ENCODE measurements at regions not wholly inside any gene's neighbourhood (a gene's known extent, or its start where the extent isn't known, plus 50 kb on each side); places are given as distances from the start of the nearest gene placed in this dataset.
A peak's percentile ranks its signal among the peaks of the same experiment; 100 is the strongest.

DNA sequence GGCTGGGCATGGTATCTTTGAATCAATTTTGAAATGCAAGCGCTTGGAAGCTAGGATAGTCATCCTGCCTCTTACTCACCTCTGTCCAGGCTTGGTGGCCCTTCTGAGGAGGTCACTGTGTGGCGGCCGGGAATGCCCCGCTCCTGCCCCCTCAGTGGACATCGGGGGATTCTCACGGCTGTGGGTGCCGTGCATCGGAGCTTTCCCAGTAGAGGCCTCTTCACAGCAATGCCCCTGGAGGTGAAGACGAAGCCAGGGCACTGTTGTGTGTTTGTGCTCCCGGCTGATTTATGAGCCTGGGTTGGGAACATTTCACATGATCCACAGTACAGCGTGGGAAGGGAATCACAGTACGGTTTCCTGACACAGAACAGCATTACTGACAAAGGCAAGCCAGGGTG lies 147.5 kb downstream of the NXNL2 start:
- TF ChIP-seq POLR2AphosphoS5 (IDR thresholded peaks at IDR 0.05; ENCODE audit: low read depth, low read length) (no peak), TAF1 (IDR thresholded peaks at IDR 0.05; ENCODE audit: borderline replicate concordance, low read depth, low read length) (no peak), POLR2A (IDR thresholded peaks at IDR 0.05; ENCODE audit: low read depth, low read length) (no peak)
- FAIRE-seq (no peak), DNase-seq (ENCODE audit: insufficient read length) (no peak)

DNA sequence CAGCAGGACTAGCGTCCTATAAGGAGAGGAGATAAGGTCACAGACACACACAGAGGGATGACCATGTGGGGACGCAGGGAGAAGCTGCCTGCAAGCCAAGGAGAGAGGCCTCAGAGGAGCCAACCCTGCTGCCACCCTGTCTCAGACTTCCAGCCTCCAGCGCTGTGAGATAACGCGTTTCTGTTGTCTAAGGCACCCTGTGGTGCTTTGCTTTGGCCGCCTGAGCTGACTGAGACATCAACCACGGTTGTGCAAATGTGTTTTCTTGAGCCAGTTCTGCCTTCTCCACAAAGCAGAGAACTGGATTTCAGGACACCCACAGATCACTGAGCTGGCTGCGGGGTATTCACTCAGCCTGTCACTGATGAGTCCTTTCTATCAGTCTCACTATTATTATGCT lies 149.1 kb downstream of the NXNL2 start:
- no peak for TF ChIP-seq POLR2AphosphoS5 (IDR thresholded peaks at IDR 0.05; ENCODE audit: low read depth, low read length)
- no peak for FAIRE-seq
- no peak for DNase-seq (ENCODE audit: insufficient read length)

DNA sequence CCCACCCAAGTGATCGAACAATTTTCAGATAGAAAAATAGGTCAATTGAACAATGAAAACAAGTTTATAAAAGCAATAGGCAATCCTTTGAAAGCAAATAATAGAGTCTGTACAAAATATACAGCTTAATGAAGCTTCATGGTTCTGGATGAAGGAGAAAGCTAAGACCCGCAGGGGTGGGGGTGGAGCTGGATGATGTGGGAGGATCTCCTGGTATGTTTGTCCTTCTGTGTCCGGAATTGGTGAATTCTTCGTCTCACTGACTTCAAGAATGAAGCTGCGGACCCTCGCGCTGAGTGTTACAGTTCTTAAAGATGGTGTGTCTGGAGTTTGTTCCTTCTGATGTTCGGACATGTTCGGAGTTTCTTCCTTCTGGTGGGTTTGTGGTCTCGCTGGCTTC lies 149.9 kb downstream of the NXNL2 start:
- no peak for TF ChIP-seq POLR2AphosphoS5 (IDR thresholded peaks at IDR 0.05; ENCODE audit: low read depth, low read length)
- TF ChIP-seq TAF1 (IDR thresholded peaks at IDR 0.05; ENCODE audit: borderline replicate concordance, low read depth, low read length): no peak
- no peak for TF ChIP-seq POLR2A (IDR thresholded peaks at IDR 0.05; ENCODE audit: low read depth, low read length)
- DNase-seq (ENCODE audit: insufficient read length): no peak
- no peak for FAIRE-seq

DNA sequence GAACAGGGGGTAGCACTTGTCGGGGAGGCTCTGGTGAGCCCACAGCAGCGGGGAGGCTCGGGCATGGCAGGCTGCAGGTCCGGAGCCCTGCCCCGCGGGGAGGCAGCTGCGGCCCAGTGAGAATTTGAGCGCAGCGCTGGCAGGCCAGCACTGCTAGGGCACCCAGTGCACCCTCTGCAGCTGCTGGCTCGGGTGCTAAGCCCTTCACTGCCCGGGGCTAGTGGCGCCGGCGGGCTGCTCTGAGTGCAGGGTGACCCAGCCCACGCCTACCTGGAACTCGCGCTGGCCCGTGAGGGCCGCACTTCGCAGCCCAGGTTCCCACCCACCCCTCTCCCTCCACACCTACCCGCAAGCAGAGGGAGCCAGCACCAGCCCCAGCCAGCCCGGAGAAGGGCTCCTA lies 151.0 kb downstream of the NXNL2 start:
- FAIRE-seq (no peak), DNase-seq (ENCODE audit: insufficient read length) (no peak)
- TF ChIP-seq POLR2AphosphoS5 (IDR thresholded peaks at IDR 0.05; ENCODE audit: low read depth, low read length) (no peak), TAF1 (IDR thresholded peaks at IDR 0.05; ENCODE audit: borderline replicate concordance, low read depth, low read length) (no peak), POLR2A (IDR thresholded peaks at IDR 0.05; ENCODE audit: low read depth, low read length) (no peak)

DNA sequence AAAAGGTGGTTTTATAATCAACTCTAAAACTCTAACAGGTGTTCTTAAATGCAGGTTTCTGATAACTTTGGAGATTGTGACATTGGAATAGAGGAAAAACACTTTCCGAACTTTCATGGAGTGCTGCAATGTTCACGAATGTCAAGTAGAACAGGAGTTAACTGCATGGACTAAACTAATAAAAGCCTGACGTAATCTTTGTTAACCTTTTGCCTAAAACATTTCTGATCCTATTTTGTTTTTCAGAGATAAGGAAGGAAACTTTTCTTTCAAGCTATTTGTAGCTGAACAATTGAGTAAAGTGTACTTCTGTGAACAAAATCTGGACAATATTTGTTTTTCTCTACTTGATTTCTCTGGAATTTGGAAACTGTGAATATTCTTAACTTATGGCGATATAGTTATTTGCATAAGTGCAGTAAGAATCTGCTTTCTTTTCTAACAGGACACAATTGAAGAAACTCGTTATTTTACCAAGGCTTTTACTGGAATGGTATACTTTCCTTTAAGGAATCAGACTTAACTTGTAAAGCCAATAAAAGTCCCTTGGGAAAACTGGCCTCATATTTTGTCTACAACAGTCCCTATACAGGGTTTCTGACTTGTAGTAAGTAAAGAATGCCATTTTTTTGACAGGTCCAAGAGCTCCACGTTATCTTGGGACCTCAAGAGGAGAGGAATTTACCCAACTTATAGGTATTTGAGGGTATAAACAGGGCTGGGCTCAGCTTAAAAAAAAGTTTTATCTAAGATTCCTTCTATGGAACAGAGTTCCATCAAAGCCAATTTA lies 154.7 kb downstream of the NXNL2 start:
- FAIRE-seq (no peak), DNase-seq (ENCODE audit: insufficient read length) (no peak)
- no peak for TF ChIP-seq POLR2AphosphoS5 (IDR thresholded peaks at IDR 0.05; ENCODE audit: low read depth, low read length)
- TF ChIP-seq TAF1 (IDR thresholded peaks at IDR 0.05; ENCODE audit: borderline replicate concordance, low read depth, low read length): no peak
- TF ChIP-seq POLR2A (IDR thresholded peaks at IDR 0.05; ENCODE audit: low read depth, low read length): no peak

DNA sequence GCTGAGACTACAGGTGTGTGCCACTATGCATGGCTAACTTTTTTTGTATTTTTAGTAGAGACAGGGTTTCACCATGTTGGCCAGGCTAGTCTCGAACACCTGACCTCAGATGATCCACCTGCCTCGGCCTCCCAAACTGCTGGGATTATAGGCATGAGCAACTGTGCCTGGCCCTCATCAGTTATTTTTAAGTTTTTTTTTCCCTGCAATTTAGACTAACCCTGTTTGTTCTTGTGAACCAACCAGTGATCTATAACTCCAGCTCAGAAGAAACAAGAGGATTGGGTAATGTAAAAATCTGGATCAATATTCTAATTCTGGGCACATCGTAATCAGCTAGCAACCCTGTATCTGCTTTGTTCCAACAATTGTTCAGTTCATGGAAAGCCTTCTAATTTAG lies 155.7 kb downstream of the NXNL2 start:
- FAIRE-seq: no peak
- DNase-seq (ENCODE audit: insufficient read length): no peak
- TF ChIP-seq TAF1 (IDR thresholded peaks at IDR 0.05; ENCODE audit: borderline replicate concordance, low read depth, low read length) (no peak), POLR2AphosphoS5 (IDR thresholded peaks at IDR 0.05; ENCODE audit: low read depth, low read length) (no peak), POLR2A (IDR thresholded peaks at IDR 0.05; ENCODE audit: low read depth, low read length) (no peak)

DNA sequence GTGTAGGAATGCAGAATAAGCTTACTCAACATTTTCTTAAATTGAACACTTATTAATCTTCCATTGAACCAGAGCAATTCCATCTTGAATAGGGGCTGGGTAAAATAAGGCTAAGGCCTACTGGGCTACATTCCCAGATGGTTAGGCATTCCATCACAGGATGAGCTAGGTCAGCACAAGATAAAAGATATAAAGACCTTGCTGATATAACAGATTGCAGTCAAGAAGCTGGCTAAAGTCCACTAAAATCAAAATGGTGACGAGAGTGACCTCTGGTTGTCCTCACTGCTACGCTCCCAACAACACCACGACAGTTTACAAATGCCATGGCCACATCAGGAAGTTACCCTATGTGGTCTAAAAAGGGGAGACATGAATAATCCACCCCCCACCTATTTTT lies 156.1 kb downstream of the NXNL2 start:
- DNase-seq (ENCODE audit: insufficient read length) (no peak), FAIRE-seq (no peak)
- TF ChIP-seq POLR2AphosphoS5 (IDR thresholded peaks at IDR 0.05; ENCODE audit: low read depth, low read length): no peak
- no peak for TF ChIP-seq TAF1 (IDR thresholded peaks at IDR 0.05; ENCODE audit: borderline replicate concordance, low read depth, low read length)
- TF ChIP-seq POLR2A (IDR thresholded peaks at IDR 0.05; ENCODE audit: low read depth, low read length): no peak

DNA sequence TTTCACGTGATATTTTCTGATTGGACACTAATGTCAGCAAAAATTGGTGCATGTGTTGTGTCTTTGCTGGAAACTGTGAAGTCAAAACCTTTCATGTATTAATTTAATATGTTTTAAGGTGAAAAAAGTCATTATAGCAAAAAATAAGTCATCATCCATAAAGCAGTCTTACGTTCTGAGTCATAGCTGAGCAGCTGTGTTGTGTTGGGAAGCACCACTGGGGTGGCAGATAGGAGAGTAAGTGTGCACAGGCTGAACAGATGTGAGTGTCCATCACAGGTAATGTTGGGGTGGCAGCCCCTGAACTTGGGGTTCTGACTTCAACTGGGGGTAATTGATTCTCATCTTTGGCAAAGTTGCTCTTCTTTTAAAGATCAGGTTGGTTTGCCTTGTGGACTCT lies 156.8 kb downstream of the NXNL2 start:
- FAIRE-seq: no peak
- no peak for DNase-seq (ENCODE audit: insufficient read length)
- TF ChIP-seq POLR2AphosphoS5 (IDR thresholded peaks at IDR 0.05; ENCODE audit: low read depth, low read length): no peak
- TF ChIP-seq TAF1 (IDR thresholded peaks at IDR 0.05; ENCODE audit: borderline replicate concordance, low read depth, low read length): no peak
- no peak for TF ChIP-seq POLR2A (IDR thresholded peaks at IDR 0.05; ENCODE audit: low read depth, low read length)

DNA sequence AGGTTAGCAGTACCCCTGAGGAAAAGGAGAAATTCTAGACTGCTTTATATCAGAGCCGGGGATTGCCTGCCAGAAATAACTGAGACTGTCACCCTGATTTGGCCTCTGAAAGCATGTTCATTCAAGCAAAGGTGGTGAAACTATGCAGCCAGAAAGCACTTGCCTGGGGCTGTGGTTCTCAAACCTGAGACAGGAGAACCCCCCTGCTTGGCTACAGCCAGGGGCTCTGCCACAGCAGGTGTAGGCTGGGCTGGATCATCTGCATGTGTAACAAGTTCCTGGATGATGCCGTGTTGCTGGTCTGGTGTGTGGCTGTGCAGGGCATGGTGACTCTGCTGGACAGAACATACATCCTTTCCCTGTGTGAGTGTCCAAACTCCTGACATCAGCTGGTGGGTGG lies 157.8 kb downstream of the NXNL2 start:
- peak; percentile 60 for FAIRE-seq
- no peak for DNase-seq (ENCODE audit: insufficient read length)
- TF ChIP-seq POLR2A (IDR thresholded peaks at IDR 0.05; ENCODE audit: low read depth, low read length) (no peak), TAF1 (IDR thresholded peaks at IDR 0.05; ENCODE audit: borderline replicate concordance, low read depth, low read length) (no peak), POLR2AphosphoS5 (IDR thresholded peaks at IDR 0.05; ENCODE audit: low read depth, low read length) (no peak)

DNA sequence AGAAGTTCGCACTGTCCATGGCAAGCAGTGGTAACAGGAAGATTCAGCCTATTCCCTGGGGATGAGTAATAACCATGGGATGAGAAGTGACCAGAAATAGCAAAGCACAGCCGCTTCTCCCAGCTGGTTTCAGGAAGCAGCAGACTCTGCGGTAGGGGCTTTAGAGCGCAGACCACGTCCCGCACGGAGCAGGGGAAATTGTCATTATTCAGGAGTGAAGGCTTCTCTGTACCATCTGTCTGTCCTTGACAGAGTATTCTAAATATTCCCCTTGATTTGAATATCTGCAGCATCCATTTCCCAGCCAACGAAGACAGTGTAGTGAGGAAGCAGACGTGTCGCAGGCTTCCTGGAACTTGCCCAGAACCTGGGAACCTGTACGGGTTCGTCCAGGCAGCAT lies 159.6 kb downstream of the NXNL2 start:
- no peak for TF ChIP-seq POLR2AphosphoS5 (IDR thresholded peaks at IDR 0.05; ENCODE audit: low read depth, low read length)
- TF ChIP-seq TAF1 (IDR thresholded peaks at IDR 0.05; ENCODE audit: borderline replicate concordance, low read depth, low read length): no peak
- TF ChIP-seq POLR2A (IDR thresholded peaks at IDR 0.05; ENCODE audit: low read depth, low read length): no peak
- FAIRE-seq: no peak
- DNase-seq (ENCODE audit: insufficient read length): no peak

DNA sequence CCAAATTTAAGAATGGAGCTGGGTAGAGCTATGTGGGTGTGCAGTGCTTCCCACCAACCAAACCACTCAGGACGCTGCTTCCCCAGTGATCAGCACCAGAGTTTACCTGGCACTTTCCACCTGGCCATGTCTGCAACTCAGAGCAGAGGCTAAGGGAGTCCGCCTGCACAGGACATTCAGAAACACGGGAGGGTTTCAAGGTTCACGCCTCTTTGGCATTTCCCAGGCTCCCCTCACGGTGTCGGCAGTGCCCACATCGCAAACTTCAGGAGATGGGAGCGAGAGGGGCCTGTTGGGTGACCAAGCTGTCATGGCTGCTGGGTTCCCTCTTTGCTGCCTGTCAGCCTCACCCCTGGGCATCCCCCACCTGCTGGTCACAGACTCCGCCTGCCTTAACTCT lies 161.5 kb downstream of the NXNL2 start:
- no peak for DNase-seq (ENCODE audit: insufficient read length)
- no peak for TF ChIP-seq POLR2AphosphoS5 (IDR thresholded peaks at IDR 0.05; ENCODE audit: low read depth, low read length)
- no peak for TF ChIP-seq TAF1 (IDR thresholded peaks at IDR 0.05; ENCODE audit: borderline replicate concordance, low read depth, low read length)
- no peak for TF ChIP-seq POLR2A (IDR thresholded peaks at IDR 0.05; ENCODE audit: low read depth, low read length)
- no peak for FAIRE-seq

DNA sequence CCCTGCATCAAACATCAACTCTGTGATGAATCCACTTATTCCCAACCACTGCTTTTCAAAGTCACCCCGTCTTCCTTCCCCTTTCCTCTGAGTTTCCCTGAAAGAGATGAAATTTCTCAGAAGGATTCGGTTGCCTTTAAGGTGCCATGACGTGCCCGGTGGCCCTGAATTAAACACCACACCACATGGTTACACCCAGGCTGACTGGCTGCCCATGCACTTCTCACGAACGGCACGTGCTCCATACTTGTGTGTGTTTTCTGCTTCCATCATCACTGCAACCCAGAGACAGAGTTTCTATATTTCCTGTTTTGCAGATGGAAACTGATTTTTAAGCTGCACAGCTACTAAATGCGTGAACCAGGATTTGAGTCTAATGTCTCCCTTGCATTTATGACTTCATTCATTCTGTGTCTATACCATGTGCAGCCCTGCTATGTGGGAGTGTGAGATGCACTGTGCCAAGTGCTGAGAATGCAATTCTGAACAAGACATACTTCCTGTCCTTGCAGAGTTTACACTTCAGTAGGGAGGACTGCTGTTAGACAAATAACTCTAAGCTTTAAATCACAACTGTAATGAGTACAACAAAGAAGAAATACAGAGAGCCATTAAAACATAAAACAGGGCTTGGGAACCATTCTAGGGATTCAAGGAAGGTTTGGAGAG lies 162.9 kb downstream of the NXNL2 start:
- DNase-seq (ENCODE audit: insufficient read length) (no peak), FAIRE-seq (peak; percentile 21)
- TF ChIP-seq POLR2AphosphoS5 (IDR thresholded peaks at IDR 0.05; ENCODE audit: low read depth, low read length) (no peak), TAF1 (IDR thresholded peaks at IDR 0.05; ENCODE audit: borderline replicate concordance, low read depth, low read length) (no peak), POLR2A (IDR thresholded peaks at IDR 0.05; ENCODE audit: low read depth, low read length) (no peak)
